HepG2 (cell line): ENCODE measurements at regions not wholly inside any gene's neighbourhood (a gene's known extent, or its start where the extent isn't known, plus 50 kb on each side); places are given as distances from the start of the nearest gene placed in this dataset.

Source experiments
- GPN1 ChIP-seq: sonication (generic); formaldehyde crosslinking; IDR thresholded peaks from 2 replicates; pipeline ENCODE4 v1.5.1; 2020; ENCODE audit warnings: missing genetic modification reagents, borderline replicate concordance
- IRF1 ChIP-seq: sonication (generic); formaldehyde crosslinking; IDR thresholded peaks from 2 replicates; pipeline ENCODE4 v1.4.0; 2020; ENCODE audit warnings: low read depth, mild to moderate bottlenecking, missing genetic modification reagents
- JUNB ChIP-seq: sonication (generic); formaldehyde crosslinking; IDR thresholded peaks from 2 replicates; pipeline ENCODE4 v1.8.0; 2022; ENCODE audit warnings: missing genetic modification reagents, mild to moderate bottlenecking, borderline replicate concordance
- MAX ChIP-seq: IDR thresholded peaks from 2 replicates; pipeline ENCODE4 v1.6.1; 2012; ENCODE audit warnings: inconsistent platforms
- PRDM15 ChIP-seq: sonication (generic); formaldehyde crosslinking; IDR thresholded peaks from 2 replicates; pipeline ENCODE4 v1.4.0; 2020; ENCODE audit warnings: missing genetic modification reagents
- RBM39 ChIP-seq: fragments of 200-400 bp; formaldehyde crosslinking; IDR thresholded peaks from one replicate; pipeline ENCODE4 v1.6.1; 2018; ENCODE audit warnings: antibody characterized with exemption, mild to moderate bottlenecking, low read depth, low read length; ENCODE audit not compliant: poor library complexity, severe bottlenecking
- REST ChIP-seq, 2 experiments: IDR thresholded peaks; 2 replicates each; pipeline ENCODE4 v1.6.1; 2011 to 2012; ENCODE audit warnings: low read length in 2 of 2, borderline replicate concordance in 1 of 2, low read depth in 1 of 2, mild to moderate bottlenecking in 1 of 2, moderate library complexity in 1 of 2
- SRF ChIP-seq: IDR thresholded peaks from 2 replicates; pipeline ENCODE4 v1.6.1; 2011; ENCODE audit warnings: mild to moderate bottlenecking, low read depth, low read length, moderate library complexity
- ZBTB33 ChIP-seq: sonication (generic); formaldehyde crosslinking; IDR thresholded peaks from 2 replicates; pipeline ENCODE4 v1.4.0; 2020; ENCODE audit warnings: missing genetic modification reagents
- ZKSCAN1 ChIP-seq: fragments of 150-350 bp; IDR thresholded peaks from 2 replicates; pipeline ENCODE4 v1.6.1; 2014; ENCODE audit warnings: low read length

- TF ChIP-seq IRF1: no peak
- TF ChIP-seq RBM39: no peak
- TF ChIP-seq SRF: no peak
- no peak for TF ChIP-seq ZBTB33
- TF ChIP-seq REST (IDR thresholded peaks at IDR 0.05; ENCODE audit: borderline replicate concordance in 1 of 2, low read depth in 1 of 2, low read length in 2 of 2): no peak
- TF ChIP-seq PRDM15: no peak
- no peak for TF ChIP-seq GPN1 (CRISPR knock-in tag)
- TF ChIP-seq JUNB: no peak
- TF ChIP-seq MAX: no peak
- no peak for TF ChIP-seq ZKSCAN1
Measured at GRCh38 chr15:29334544-29334943, 64.9 kb upstream of the NSMCE3 start.
